ENCODE measurements at regions not wholly inside any gene's neighbourhood (a gene's known extent, or its start where the extent isn't known, plus 50 kb on each side); places are given as distances from the start of the nearest gene placed in this dataset.

DNA sequence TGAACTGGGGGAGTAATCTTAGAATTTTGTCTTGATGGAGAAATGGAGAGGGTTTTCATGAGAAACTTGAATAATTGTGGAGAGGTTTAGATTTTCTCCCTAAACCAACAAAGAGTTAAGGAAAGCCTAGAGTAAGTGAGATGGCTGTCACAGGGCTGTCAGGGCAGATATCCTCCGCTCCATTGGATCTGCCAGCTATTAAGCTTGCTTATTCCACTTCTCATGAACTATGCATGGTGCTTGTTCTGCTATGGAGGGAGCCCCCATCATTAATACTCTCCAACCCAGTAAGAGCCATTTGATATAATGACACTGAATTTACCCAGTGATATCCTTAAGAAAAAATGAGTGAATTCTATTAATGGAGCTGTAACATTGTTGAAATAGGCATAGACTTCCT lies 342.8 kb upstream of the MTNR1B start:
- DNase-seq = no peak

DNA sequence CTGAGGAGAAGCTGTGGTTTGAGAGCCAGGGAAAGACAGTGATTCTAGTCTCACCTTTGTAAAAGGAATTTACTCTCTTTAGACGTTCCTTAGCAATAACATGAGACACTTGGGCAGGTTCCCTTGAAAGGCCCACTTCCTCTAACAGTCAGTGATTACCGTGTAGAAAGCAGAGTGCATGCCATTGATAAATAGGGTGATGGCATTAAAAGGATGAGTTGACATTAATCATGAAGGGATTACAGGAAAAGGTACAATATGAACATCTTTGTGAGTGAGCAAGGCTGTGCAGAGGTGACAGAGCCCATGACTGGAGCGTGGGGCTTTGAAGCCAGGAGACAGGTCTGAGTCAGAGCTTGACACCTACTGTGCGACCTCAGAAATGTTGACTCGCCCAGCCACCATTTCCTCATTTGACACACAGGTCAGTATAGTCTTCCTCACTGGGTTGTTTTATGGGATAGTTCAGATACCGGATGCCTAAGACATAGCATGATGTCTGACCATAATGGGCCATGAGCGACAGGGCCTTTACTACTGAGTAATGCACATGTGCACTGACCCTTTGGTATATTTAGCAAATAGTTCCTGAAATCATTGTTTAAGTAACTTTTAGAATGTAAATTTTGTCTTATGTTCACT lies 341.7 kb upstream of the MTNR1B start:
- no peak for DNase-seq

DNA sequence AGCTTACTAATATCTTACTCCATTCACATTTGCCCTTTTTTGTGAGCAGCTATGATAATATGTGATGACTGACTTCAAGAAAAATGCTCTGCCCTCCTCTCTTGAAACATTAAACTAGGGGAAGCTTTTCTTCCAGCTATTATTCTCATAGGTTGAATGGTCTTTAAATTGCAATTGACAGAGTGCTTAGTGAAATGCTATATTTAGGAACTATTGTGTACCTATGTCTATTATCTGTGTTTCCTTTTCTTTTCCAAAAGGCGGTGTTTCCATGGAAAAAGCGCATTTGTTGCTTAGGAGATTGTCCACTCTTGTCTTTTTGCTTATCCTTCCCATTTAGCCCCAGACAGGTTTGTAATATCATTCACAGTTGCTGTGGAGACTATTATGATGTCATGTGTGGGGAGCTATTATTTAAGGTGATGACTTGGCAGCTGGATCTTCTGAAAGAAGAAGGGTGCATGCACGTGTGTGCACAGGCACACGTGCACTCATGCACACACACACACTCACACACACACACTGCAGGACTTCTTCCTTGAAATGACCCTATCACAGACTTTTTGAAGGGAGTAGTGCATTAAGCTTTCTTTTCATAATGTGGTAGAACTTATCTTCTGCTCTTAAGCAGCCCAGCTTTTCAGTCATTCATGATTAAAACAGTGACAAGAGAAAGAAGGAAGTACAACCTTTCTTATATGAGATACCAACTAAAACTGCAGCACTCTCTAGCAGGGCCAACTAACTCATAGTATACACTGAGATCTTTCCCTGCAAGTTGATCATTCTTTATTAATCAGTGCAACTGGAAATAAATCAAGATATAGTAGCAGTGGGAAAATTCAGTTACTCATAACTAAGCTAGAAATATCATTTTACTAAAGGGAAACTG lies 340.8 kb upstream of the MTNR1B start:
- DNase-seq = no peak

DNA sequence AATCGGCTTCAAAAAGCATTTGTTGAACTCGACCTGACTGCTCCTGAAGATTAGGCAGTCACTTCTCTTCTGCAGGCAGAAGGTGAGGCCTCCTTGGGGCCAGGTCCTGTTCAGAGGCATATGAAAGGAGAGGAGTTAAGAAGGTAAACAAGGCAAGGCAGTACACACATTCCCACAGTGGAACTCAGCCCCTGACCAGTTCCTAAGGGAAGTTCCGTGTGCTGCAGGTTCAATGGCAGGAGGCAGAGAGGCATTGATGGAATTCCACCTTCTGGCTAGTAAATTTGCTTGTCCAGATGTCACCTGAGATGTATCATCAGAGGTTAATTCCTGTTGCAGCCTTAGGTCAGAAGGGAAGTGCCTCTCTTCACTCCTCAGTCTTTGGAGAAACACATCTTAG lies 337.0 kb upstream of the MTNR1B start:
- DNase-seq = no peak

DNA sequence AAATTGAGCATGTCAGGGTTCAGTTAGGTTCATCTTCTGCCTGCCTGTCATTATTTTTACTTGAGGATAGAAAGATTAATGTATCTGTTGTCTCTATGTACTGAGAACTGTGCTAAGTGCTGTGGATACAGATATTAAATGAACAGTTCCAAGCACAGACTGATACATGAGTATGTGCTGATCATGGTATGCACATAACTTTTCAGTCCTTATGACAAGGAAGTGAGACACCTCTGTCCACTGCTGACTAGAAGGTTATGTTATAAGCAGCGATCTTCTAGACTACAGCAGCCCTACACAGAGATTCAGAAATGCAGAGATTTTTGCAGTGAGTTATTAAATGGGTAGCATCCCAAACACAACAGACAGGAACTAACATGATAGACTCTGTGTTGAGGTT lies 335.6 kb upstream of the MTNR1B start:
- DNase-seq = no peak

DNA sequence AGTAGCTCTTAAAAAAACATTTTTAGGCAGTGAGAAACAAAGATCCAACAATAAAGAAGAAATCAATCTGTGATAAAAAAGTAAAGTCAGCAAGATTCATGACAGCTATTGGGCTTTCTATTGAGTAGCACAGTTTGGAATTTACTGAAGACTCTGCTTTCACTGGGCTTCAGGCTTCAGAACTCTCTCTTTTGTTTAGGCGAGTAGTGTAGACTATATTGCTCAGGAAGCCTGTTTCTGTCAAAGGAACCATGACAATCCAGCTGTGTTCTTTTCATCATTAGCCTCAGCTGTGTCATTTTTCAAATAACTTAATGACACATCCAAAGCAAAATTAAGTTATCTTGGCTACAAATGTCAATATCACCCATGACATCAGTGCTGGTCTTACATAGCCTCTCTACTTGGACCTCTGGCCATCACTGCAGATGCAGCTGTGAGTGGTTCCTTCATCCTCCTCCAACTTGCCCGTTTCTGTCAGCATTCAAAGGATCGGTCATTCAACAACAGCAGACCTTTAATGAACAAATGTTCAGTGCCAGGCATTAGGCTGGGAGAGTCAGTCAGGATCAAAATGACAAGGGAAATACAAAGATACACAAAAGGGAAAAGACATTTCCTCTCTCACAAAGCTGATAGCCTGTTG lies 332.8 kb upstream of the MTNR1B start:
- DNase-seq = no peak

DNA sequence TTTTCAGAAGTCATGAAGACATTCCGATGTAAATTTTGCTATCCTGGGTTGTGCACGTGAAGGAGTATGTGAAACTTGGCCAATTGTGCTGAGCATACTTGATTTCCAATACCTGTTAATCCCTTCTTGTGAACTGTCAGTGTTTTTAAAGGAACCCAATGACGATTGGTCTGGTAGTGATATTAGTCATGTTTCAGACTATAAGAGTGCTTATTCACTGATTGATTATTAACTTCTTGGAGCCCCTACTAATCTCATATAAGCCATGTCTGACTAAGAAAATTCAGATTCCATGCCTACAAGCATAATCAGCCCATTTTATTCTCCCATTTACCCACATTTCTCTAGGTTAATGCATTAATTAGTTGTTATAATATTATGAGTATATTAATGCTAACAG lies 330.8 kb upstream of the MTNR1B start:
- no peak for DNase-seq

DNA sequence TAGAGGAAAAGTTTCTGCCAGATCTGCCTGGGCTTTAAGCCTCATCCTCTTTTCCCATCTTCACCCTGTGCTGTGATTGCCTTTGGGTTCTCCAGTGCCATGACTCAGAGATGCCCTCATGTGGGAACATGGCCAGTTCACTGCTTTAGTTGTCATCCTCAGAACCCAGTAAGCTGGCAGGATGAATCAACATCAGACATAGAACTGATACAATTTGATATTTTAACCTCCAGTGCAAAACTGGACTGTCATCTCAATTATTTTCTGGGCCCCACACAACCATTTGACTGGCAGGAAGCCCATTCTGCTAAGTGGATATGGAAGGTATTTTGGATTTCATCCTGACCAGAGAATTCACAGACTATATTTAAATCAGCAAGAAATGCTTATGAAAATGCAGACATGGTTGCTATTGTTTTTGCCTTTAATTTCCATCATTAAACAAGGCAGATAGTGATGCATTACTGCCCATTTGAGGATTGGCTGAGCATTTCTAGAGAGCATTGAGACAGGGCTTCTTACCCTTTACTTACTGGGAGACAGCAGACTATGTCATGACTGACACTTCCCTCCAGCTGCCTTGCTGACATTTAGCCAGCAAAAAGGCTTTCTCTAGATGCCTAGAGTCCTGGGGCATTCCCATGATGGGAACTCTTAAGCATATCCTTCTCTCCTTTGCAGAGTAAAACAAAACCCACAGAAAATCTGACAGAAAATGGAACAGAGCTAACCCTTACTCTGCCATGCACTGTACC lies 327.1 kb upstream of the MTNR1B start:
- DNase-seq = no peak

DNA sequence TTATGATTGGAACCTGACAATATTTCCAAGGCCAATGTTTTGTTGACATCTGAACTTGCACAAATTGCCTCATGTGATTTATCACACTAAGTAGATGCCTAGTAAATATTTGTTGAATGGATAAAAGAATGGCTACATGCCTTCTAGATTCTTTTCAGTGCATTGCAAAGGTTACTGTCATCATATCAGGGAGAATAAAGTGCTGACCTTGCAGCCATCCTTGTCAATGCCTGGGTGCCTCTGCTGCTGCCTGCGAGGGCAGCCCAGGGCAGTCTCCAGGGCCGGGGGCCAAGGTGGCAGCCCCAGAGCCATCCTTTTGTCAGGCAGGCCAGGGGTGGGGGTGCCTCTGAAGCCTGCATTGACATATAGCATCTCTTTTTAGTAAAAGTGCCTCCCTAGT lies 325.6 kb upstream of the MTNR1B start:
- no peak for DNase-seq

DNA sequence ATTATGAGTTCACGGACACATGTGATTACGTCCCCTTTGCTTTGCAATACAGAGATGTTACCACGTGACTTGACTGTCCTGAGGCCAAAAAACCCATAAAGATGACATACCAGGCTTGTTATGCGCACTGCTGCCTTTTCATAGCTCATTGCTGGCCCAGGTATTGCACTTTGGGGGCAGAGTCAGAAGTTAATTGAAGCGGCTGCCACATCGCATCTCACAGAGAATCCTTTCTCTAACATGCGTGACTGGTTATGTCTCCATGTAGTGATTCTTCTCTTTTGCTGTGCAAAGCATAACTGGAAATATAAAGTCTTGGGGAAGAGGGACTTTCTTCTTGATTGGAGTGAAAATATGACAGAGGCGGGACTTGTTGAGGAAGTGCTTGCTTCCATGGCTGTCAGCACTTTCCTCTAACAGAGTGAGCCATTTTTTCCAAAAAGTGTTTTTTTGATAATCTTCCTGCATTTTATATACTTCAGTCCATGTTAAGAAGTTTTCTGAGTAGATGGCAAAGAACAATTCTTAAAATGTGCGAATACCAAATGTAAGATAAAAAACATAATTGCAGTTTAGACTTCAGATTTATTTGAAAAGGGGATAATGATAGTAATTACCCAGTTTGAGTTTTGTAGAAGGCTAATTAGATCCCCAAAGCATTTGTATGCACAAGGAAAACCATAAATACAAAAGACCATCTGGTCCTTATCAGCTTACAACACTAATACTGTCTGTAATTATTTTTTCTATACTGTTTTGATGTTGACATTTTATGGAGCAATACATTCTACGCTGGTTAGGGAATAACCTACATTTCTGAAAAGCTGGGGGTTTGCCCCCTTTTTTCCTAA lies 324.6 kb upstream of the MTNR1B start:
- no peak for DNase-seq

DNA sequence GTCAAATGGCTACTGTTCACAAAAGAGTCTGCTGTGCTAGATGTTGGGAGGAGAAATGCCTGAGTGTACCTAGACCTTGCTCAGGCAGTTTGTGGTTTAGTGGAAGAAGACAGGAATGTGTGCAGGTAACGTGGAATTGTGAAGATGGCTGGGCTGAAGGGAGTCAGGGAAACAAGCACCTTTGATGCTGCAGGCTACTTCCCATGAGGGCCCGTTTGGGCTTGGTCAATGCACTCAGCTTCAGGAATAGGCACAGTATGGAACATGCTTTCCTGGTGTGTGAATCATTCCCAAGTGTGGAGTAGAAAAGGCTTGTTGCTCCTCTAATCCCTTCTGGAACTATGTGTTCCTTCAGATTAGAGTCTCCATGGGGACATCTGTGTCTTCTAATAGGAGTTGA lies 318.3 kb upstream of the MTNR1B start:
- no peak for DNase-seq

DNA sequence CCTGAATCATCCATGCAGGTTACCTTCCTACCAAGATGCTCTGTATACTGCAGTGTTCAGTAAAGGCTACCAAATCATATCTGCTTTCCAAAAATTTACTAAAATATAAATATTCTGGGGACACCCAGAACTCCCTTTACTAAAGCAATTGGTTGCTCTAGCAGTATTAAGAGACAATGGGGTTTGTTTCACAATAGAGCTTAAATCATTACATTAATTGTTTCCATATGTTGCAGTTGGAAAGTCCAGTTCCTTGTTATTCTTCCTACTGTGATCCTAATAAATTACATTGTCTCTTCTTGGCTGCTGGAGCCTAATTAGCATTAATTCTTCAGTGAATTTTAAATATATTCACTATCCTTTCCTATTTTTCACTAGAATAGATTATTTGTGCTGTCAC lies 316.0 kb upstream of the MTNR1B start:
- DNase-seq = no peak

DNA sequence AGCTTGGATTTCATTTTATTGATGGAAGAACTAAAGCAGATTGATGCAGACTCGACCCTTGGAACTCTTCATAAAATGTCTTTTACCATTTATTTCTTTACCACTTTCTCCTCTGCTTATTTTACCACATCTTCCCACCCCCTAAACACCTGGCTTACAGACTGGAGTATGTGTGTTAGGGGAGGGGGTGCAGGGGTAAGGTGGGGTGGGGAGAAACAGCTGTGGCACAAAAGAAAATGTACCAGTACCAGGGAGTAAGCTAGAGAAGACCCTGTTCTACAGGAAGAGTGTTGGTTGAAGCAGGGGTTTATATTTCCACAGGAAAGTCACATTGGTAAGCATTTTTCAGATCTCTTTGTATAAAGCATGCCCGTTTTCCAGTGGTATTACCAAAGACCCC lies 312.7 kb upstream of the MTNR1B start:
- no peak for DNase-seq

DNA sequence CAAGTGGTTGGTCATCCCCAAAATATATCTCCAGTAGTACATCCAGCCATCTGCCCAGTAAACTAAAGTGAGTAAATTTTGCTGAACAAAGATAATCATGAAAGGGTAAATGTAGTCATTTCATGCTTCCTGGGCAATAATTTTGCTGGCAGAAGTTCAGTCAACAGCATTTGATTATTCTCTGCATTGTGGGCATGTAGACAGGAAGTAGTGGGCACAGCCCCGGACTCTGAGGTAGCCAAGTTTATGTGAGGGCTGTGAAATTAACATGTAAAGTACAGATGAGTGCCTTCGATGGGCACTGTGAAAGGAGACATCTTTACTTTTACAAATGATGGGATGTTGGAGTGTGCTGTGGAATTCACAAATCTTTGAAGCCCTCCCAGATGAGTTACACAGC lies 312.2 kb upstream of the MTNR1B start:
- DNase-seq = no peak

DNA sequence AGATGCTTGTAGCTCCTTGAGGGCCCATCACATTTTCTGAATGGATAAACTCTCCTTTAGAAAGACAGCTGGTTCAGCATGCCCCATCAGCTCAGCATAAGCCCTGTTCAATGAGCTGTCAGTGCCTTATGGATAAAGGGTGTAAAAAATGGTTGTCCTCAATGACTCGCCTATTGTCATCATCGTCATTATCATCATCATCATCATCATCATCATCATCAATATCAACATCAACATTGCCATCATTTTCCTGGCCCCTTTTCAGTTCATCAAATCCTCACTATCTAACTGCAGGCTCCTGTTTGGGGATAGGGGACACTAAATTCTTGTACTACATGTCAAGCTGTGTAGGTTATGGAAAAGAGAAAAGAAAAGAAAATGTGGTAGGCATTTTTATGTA lies 310.7 kb upstream of the MTNR1B start:
- no peak for DNase-seq

DNA sequence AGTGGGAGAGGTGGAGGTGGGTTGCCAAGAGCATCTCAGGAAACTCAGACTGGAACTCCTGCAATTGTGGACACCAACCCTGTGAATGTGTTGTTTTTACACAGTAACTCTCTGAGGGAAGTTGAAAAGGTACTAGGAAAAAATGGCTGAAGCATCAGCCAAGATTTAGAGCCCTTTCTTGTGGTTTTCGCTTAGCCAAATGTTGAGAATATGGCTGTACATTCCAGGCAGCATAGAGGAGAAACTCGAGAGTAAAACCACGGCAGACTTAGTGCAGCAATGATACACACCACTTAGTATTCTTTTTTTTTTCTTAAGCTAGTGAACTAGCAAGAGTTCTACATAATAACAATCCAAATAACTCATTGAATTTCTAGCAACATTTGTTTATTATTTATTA lies 309.7 kb upstream of the MTNR1B start:
- no peak for DNase-seq

DNA sequence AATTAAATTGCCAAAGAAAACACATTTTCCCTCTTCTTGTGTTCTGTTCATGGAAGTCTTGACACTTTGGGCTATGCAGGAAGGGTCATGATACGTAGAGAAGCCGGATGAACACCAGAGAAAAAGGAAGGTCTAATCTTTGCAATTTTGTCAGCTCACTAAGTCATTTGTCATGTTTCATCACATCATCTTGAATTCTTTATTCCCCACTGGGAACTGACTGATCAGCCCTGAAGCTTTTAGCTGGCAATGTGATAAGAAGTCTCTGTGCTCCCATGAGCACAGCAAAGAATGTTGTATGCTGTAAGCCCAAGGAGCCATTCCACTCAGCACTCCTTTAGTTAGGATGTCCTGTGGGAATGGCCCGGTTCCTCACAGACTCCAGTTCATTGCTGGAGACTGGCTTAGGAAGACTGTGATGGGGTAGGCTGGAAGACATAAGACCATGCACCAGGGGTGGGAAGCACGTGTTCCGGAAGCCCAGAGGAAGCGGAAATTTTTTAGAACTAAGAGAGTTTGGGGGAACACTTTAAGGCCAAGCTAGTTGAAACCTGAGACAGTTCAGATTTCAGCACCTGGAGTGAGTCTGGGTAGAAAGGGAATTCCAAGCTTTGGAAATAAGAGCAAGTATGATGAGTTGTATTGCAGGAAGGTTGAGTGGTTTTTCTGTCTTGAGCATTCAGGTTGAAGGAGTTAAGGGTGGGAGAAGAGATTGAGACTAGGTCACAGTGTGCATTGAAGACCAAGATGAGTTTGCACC lies 306.7 kb upstream of the MTNR1B start:
- no peak for DNase-seq

DNA sequence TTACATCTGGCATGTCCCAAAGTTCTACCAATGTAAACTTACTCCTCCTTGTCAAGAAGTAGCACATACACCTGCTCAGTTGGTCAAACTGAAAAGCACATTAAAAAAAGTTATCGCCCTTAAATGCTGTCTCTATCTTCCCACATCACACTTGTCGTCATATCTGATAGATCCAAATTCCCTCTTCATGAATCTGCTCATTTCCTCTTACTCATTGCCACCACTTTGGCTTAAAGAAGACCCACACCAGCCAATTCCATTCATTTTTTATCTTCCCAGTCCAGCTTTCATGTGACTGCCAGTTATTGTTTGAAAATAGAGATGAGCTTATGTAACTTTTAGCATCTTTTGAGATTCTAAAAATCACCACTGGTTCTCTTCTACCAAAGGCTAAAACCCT lies 305.9 kb upstream of the MTNR1B start:
- no peak for DNase-seq

DNA sequence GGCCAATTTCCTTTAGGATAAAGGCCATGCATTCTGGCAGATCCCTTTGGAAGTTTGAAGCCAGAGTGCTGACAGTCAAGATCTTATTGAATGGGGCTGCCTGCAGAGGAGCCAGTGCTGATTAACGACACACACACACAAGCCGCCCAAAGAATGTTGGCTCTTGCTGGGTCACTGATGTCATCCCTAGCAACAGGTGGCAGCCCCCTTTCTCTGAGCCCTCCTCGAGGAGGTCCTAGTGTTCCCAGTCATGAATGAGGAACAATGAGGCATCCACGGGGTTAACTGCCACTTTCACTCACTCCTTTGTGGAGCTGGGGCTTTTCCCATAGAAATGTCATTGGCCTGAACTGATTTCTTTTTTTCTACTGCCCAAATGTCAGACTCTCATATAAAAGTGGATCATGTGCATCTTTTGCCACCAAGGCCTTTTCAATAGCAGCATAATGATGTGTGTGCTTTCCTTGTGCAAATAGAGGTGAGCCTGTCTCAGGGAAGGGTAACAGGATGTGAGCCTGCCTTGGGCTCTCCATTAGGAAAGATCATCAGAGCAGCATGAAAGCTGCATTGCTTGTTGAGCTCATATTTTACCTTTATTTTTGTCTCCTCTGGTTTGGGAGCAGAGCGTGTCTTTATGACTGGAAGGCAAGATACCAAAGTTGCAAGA lies 301.8 kb upstream of the MTNR1B start:
- no peak for DNase-seq

DNA sequence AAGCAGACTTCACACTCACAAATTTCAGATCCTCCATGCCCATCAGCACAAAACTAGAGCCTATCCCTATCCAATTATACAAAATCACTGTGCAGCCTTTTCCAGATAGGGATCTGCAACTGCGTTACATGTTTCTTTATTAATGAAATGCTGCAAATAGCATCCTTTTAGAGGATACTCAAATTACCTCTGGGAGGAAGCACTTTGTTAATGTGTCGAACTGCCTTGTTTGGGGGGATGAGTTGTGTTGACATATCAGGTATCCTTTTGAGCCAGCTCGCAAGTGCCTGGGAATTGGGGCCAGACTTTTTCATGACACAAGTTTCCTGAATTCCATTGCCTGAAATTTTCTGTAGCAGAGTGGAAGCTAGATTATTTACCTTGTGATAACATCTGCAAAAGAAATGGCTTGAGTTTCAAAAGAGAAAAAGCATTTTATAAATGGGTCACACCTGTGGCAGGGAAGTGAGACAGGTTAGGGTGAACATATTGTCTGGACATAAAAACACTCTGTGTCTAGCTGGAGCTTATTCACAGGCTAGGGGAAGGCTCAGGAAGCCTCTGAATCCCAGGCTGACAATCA lies 299.1 kb upstream of the MTNR1B start:
- DNase-seq = no peak

DNA sequence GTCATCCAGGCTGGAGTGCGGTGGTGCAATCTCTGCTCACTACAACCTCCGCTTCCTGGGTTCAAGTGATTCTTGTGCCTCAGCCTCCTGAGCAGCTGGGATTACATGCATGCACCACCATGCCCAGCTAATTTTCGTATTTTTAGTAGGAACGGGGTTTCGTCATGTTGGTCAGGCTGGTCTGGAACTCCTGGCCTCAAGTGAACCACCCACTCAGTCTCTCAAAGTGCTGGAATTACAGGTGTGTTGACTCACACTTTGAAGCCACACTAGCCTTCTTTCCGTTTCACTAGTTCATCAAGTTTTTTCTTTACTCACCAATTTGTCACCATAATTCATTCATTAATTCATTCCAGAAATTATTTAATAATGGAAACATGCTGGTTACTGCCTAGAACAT lies 298.4 kb upstream of the MTNR1B start:
- DNase-seq = no peak

Data from inflammatory macrophage treated with lipopolysaccharide for 1 hour (primary cell).